Lower lobe of right lung (tissue), 2 donors: ENCODE measurements at regions not wholly inside any gene's neighbourhood (a gene's known extent, or its start where the extent isn't known, plus 50 kb on each side); places are given as distances from the start of the nearest gene placed in this dataset.

Source experiments
- ATAC-seq, 2 donors: fragments of 200-7000 bp; cut with Tn5 transposase; one replicate each; pipeline ENCODE4 v1.9.1; 2020 to 2022; ENCODE audit warnings: mild to moderate bottlenecking in 2 of 2, moderate library complexity in 2 of 2
- DNase-seq: peaks from one replicate; pipeline ENCODE4 v3.0.0-alpha.2; 2020
- H3K27ac ChIP-seq: fragments of 200-600 bp; one replicate; pipeline ENCODE4 v1.8.0; 2022
- H3K27me3 ChIP-seq: fragments of 200-600 bp; one replicate; pipeline ENCODE4 v1.8.0; 2022; ENCODE audit warnings: low read depth
- H3K36me3 ChIP-seq: fragments of 200-600 bp; one replicate; pipeline ENCODE4 v1.8.0; 2022; ENCODE audit warnings: mild to moderate bottlenecking
- H3K4me1 ChIP-seq: fragments of 200-600 bp; one replicate; pipeline ENCODE4 v1.8.0; 2022
- H3K4me3 ChIP-seq: fragments of 200-600 bp; one replicate; pipeline ENCODE4 v1.8.0; 2022; ENCODE audit warnings: mild to moderate bottlenecking
- H3K9me3 ChIP-seq: fragments of 200-600 bp; one replicate; pipeline ENCODE4 v1.8.0; 2022
- CTCF ChIP-seq: fragments of 200-600 bp; IDR thresholded peaks from one replicate; pipeline ENCODE4 v1.8.0; 2022; ENCODE audit warnings: antibody characterized with exemption, mild to moderate bottlenecking
- intact Hi-C: fragments of 100-400 bp; cut with DNase I; formaldehyde crosslinking; loops from one replicate; pipeline ENCODE4 v1.11.0; 2022
- donor health status: DM: no; HTN: yes; CAD: no; lungs with severe emphysema.

- intact Hi-C loops, result no loop called here
- no peaks in the 10 kb centered on the region for H3K27me3 ChIP-seq
- no peak for DNase-seq
- no peak for ATAC-seq
- no peak overlapping the region for H3K4me3 ChIP-seq
- H3K27ac ChIP-seq, result no peak overlapping the region
- H3K4me1 ChIP-seq, result peaks cover 6% of the 10 kb centered on the region
- no peaks in the 10 kb centered on the region for H3K9me3 ChIP-seq
- no peak for TF ChIP-seq CTCF
- no peaks in the 10 kb centered on the region for H3K36me3 ChIP-seq
These were observed 321.4 kb downstream of the CYP26B1 start for GRCh38 chr2:71826299-71826698.

- no peaks in the 10 kb centered on the region for H3K36me3 ChIP-seq
- no peak for TF ChIP-seq CTCF
- no peak overlapping the region for H3K27ac ChIP-seq
- H3K4me1 ChIP-seq, result peaks cover 6% of the 10 kb centered on the region
- intact Hi-C loops, result no loop called here
- no peak for DNase-seq
- H3K4me3 ChIP-seq, result no peak overlapping the region
- H3K27me3 ChIP-seq, result no peaks in the 10 kb centered on the region
- ATAC-seq, result no peak
- H3K9me3 ChIP-seq, result no peaks in the 10 kb centered on the region
These were observed 323.2 kb downstream of the CYP26B1 start for GRCh38 chr2:71824436-71824835.

GRCh38 chr2:71823526-71823925 lies 324.1 kb downstream of the CYP26B1 start:
- peaks cover 6% of the 10 kb centered on the region for H3K4me1 ChIP-seq

GRCh38 chr2:71822463-71822862 lies 325.2 kb downstream of the CYP26B1 start:
- Histone ChIP-seq H3K9me3 (no peaks in the 10 kb centered on the region), H3K4me1 (peaks cover 6% of the 10 kb centered on the region), H3K36me3 (no peaks in the 10 kb centered on the region), H3K4me3 (no peak overlapping the region), H3K27me3 (no peaks in the 10 kb centered on the region), H3K27ac (no peak overlapping the region)
- ATAC-seq (no peak), DNase-seq (no peak)
- intact Hi-C loops, result no loop called here
- no peak for TF ChIP-seq CTCF

More at GRCh38 chr2:71823526-71823925, 324.1 kb downstream of the CYP26B1 start:
- H3K27ac ChIP-seq, result no peak overlapping the region
- intact Hi-C loops, result no loop called here
- ATAC-seq, result no peak
- H3K4me3 ChIP-seq, result no peak overlapping the region
- H3K36me3 ChIP-seq, result no peaks in the 10 kb centered on the region
- no peak for TF ChIP-seq CTCF
- H3K9me3 ChIP-seq, result no peaks in the 10 kb centered on the region
- DNase-seq, result no peak
- H3K27me3 ChIP-seq, result no peaks in the 10 kb centered on the region

- ATAC-seq, result no peak
- Histone ChIP-seq H3K36me3 (no peaks in the 10 kb centered on the region), H3K9me3 (no peaks in the 10 kb centered on the region), H3K27ac (no peak overlapping the region), H3K27me3 (no peaks in the 10 kb centered on the region), H3K4me3 (no peak overlapping the region), H3K4me1 (no peaks in the 10 kb centered on the region)
- no peak for DNase-seq
- intact Hi-C loops, result no loop called here
- no peak for TF ChIP-seq CTCF
These were observed 325.8 kb downstream of the CYP26B1 start for GRCh38 chr2:71821856-71822255.

- Histone ChIP-seq H3K4me1 (no peaks in the 10 kb centered on the region), H3K27ac (no peak overlapping the region), H3K4me3 (no peak overlapping the region), H3K9me3 (no peaks in the 10 kb centered on the region), H3K27me3 (no peaks in the 10 kb centered on the region), H3K36me3 (no peaks in the 10 kb centered on the region)
- DNase-seq (no peak), ATAC-seq (no peak)
- intact Hi-C loops, result no loop called here
- TF ChIP-seq CTCF, result no peak
These were observed 330.8 kb downstream of the CYP26B1 start for GRCh38 chr2:71816815-71817214.
